DMS79 treated with DMSO at 0.1 percent for 48 hours (cell line): ENCODE measurements at regions not wholly inside any gene's neighbourhood (a gene's known extent, or its start where the extent isn't known, plus 50 kb on each side); places are given as distances from the start of the nearest gene placed in this dataset.

Source experiments
- DNase-seq: peaks from one replicate; lab custom pipeline; 2025; lab: John Stamatoyannopoulos, UW

GRCh38 chr2:14572633-14573032 lies 59.9 kb upstream of the LRATD1 start:
- no peak for DNase-seq

GRCh38 chr2:14577843-14578242 lies 54.7 kb upstream of the LRATD1 start:
- DNase-seq = no peak
